MV-4-11 (cell line): ENCODE measurements at regions not wholly inside any gene's neighbourhood (a gene's known extent, or its start where the extent isn't known, plus 50 kb on each side); places are given as distances from the start of the nearest gene placed in this dataset.
"Not testable (repeated sequence)": the region's sequence is repeated elsewhere in the genome, so short reads cannot be mapped to it uniquely, and the experiment has no call there.

Experiments used
- DNase-seq: peaks from one replicate; lab custom pipeline; 2025; lab: John Stamatoyannopoulos, UW

DNA sequence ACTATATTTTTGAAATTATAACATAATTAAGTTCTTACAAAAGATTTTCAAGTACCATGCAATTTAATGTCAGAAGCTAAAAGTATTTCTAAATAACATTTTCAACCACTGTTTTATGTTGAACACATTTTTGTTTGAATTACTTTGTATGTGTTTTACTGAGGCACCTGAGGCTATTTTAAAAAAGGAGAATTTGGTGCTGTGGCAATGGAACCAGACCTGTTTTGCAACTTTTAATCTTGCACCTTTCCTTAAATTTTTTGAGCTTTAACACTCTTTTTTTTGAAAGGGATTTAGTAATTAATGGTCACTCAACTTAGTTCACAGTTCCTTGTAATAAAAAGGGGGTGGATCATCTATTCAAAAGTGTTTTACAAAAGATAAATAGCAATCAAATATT lies 561.6 kb downstream of the ZBBX start:
- no peak for DNase-seq

DNA sequence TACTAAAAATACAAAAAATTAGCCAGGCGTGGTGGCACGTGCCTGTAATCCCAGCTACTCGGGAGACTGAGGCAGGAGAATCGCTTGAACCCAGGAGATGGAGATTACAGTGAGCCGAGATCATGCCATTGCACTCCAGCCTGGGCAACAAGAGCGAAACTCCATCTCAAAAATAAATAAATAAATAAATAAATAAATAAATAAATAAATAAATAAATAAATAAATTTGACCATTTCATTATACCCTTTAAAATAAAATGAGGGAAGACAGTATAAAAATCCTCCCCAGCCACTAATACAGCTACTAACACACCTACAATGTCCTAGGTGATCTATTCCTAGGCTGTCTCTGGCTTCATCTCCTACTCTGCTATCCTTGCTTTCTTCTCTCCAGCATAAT lies 562.8 kb downstream of the ZBBX start:
- DNase-seq: not testable (repeated sequence)

DNA sequence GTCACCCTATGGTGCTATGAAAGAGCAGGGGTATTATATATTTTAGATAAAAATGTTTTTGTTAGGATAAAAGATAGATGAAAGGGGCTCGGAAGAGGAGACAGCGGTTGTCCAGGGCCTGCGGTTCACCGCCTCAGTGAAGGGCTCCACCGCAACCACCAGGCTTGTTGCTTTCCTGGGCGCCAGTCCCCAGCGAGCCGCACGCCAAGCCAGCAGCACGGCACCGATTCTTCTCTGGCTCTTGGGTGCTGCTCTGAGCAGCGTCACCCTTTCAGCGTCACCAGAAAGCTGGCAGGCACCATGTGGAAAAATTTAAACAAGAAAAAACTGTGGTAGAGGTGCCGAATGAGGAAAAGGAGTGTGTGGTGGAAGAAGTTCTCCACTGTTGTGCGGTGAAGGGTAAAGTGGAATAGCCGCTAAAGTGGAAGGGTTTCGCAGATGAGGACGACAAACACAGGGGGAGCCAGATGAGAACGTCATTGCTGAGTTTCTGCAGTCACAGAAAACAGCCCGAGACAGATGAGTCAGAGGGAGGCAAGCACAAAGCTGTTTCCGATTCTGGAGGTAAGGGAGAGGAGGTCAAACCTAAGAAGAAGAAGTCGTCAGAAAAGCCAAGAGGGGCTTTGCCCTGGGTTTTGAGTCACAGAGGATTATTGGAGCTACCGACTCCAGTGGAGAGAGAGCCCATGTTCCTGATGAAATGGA lies 569.2 kb downstream of the ZBBX start:
- no peak for DNase-seq

DNA sequence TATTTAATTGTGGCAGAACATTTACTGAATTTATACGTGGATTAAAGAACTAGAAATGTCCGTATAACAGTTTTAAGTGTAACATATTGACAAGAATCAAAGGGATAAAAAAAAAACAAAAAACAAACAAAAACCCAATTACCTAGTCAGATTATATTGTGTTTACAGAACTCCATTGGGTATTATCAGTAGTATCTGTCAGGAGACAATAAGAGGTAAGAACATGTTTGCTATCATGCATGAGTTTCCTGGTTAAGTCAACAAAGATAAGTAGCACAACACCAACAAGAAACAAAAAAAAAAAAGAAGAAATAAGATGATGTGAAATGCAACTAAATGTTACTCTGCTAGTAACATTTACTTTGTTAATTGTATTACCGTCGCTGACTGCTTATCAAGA lies 570.6 kb downstream of the ZBBX start:
- DNase-seq: no peak

DNA sequence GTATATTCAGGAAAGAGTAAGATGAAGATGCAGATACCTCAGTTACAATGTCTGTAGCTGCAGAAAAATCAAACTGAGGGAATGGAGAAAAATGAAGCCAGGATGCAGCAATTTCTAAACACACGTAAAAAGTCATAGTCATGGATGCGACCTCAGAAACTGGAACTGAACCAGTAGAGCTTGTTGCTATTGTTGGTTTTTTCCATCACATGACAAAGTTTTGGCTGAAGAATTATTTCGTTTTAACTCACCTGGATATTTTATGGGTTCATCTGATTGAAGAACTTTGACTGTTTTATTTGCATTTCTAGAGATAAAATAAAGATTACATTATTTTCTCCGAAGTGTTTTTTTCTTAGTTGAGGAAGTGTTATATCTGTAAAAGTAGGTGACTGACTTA lies 591.2 kb downstream of the ZBBX start:
- DNase-seq: no peak

DNA sequence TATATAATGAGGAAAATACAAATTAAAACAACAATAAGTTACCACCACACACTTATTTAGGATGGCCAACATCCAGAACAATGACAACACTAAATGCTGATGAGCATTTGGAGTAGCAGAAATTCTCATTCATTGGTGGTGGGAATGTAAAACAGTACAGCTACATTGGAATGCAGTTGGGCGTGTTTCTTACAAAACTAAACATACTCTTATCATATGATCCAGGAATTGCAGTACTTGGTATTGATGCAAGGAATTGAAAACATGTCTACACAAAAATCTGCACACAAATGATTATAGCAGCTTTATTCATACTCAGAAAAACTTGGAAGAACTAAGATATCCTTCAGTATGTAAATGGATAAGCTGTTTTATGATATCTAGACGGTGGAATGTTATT lies 594.2 kb downstream of the ZBBX start:
- no peak for DNase-seq

DNA sequence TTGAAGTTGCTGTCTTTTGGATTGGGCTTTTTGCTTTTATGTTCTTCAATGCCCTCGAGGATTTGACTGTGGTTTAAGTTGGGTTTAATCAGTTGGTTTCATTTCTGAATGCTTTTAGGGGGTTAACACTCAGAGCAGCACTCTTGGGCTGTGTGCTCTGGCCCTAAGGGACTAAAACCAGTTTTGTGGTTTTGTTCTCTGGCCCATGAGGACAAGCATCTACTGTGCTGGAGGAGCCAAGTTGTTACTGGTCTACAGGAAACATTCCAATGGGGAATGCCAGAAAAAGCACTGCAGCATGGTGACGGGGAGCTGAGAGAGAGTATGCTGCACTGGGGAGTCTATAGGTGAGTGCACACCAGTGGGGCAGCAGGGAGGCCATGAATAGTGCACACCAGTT lies 596.9 kb downstream of the ZBBX start:
- DNase-seq: no peak

DNA sequence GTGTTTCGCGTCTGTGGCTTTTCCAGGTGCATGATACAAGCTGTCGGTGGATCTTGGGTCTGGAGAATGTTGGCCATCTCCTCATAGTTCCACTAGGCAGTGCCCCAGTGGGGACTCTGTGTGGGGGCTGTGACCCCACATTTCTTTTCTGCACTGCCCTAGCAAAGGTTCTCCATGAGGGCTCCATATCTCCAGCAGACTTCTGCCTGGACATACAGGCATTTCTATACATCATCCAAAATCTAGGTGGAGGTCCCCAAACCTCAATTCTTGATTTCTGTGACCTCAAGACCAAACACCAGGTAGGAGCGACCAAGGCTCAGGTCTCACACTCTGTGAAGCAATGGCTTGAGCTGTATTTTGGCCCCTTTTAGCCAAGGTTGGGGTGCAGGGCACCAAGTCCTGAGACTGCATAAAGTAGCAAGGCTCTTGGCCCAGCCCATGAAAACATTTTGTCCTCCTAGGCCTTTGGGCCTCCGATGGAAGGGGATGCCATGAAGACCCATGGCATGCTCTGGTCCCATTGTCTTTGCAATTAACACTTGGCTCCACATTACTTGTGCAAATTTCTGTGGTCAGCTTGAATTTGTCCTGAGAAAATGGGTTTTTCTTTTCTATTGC lies 615.3 kb downstream of the ZBBX start:
- no peak for DNase-seq

DNA sequence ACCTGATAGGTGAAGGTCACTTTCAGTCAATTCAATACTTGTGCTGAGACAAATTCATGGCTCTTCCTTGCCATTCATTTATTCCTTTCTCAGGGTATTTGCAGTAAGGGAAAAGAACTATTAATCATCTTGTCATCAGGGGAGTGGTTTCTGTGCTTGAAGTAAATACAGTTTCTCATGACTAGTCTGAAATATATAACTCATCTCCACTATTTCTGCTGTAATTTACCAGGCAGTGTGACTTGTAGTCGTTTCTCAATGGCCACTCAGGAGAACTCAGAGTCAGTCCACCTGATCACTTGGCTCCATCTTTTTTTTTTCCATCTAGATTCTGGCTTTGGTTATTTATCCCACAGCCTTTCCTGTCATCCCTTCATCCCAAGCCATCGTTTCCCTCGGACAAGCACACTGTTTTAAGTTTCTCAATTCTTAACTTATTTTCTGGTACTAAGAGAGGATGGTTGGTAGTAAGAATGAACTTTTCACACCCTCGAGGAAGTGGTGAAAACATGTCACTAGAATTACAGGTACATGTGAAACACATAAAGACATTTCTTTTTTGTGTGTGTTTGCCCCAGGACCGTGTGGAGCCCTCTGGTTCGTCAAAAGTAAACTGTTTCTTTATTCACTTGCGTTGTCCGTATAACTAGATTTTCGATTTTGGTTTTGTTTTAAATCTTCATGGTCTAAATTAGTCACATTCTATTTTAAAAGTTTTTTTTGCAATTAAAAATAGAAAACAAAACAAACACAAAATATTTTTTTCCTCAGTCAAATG lies 620.2 kb downstream of the ZBBX start:
- DNase-seq: no peak

DNA sequence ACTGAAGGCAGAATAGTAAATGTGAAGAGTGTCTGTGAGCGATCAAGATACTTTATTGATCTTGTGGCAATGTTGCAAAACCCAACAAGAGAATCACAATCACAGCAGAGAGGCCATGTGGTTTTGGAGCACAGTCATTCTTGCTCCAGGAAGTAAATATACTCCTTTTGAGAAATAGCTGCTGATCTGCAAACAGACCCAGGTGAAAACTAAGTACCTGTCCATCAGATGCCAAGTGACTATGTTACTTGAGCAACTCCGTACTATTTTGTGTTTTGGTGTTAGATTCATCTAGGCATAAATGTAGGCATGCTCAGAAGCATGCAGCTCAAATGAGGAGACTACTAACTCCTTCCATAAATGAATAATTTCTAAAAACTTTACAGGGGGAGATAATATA lies 627.9 kb downstream of the ZBBX start:
- no peak for DNase-seq

DNA sequence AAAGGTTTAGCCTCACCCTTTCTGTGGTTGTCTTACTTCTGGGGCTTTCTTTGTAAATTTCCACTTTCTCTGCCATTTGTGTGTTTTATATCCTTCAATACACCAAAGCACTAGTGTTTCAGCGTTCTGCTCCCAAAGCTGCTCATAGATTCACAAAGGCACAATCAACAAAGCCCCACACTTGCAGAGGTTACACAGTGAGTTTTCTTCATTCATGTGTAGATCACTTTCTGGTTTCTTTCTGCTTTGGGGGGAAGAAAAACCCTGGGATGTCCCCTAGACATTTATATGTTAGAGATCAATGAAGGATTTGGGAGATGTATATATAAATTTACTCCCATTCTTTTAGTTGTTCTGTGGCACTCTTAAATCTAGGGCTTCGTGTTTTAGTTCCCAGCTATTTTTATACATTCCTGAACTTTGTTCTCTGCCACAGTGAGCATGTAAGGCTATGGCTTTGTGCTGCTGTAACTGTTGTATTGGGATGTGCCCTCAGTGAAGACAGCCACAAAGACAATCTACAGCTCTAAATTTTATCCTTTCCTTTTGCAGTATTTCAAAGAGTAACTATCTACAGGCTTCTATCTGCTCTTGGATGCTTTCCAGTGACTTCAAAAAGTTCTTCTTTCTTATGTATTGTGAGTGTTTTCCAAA lies 636.5 kb downstream of the ZBBX start:
- DNase-seq: no peak

DNA sequence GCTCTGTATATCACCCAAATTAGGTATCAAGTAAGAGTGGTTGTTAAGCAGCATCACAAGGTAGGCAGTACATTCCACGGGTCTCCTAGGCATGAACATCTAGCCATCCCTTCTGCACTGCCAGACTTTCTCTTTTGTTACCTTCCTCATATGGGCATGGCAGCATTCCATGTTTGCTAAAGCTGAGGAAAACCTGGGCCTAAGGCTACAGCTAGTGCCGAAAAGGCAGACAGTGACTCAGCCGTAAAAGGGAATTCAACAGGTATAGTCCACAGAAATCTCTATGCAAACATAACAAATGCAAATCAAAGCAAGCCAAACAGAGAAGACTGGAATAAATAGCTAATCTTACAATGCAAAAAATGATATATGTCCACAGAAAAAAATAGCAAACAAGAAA lies 645.4 kb downstream of the ZBBX start:
- DNase-seq: no peak

DNA sequence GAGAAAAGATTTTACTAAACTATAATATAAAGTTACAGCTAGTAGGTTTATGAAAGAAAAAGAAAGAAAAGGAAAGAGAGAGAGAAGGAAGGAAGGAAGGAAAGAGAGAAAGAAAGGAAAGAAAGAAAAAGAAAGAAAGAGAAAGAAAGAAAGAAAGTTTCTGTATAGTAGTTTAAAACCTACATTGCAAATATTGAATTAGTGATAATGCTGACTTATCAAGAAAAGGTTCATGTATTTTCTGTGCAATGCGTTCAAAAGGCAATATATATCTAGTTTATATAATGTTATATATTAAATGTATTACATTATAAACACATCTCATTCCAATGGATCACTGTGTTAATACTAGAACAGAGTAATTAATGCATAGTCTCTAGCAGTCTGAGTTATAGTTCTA lies 648.4 kb downstream of the ZBBX start:
- DNase-seq: no peak

DNA sequence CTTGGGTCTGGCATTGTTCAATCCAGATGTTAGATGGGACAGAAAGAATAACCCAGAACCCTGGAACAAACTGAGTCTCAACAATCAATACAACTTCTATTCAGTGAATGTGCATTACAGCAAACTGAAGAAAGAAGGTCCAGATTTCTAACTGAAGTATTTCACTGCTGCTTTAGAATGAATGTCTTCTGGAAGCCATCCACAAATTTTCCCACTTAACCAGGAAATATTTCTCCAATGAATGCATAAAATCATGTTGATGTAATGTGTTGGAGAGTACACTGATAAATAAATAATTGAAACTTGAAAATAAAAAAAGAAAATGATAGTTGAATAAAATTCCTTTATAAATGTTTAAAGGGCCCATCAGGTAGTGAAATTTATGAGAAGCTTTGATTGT lies 658.6 kb downstream of the ZBBX start:
- no peak for DNase-seq

DNA sequence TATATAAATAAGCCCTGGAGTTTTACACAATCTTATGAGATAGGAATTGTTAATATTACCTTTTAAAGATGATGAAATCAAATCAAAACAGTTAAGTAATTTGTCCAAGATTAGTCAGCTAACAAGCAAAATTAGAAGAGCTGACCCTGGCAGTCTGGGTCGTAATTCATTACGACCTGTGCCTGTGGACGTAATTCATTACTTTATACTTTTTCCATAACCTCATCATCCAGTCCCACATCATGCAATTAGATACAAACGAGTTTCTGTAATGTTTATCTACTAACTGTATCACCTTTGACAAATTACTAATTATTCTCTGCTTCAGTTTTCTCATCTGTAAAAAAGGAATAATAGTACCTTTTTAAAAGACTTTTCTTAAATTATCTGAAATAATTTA lies 665.9 kb downstream of the ZBBX start:
- DNase-seq: no peak

DNA sequence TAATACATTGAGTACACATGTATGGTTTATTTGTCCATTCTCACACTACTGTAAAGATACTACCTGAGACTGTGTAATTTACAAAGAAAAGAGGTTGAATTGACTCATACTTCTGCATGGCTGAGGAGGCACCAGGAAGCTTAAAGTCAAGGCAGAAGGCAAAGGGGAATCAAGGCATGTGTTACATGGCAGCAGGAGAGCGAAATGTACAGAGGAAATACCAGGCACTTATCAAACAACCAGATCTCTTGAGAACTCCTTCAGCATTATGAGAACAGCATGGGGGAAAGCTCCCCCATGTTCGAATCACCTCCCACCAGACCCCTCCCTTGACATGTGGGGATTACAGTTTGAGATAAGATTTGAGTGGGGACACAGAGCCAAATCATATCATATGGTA lies 666.3 kb downstream of the ZBBX start:
- DNase-seq: no peak

DNA sequence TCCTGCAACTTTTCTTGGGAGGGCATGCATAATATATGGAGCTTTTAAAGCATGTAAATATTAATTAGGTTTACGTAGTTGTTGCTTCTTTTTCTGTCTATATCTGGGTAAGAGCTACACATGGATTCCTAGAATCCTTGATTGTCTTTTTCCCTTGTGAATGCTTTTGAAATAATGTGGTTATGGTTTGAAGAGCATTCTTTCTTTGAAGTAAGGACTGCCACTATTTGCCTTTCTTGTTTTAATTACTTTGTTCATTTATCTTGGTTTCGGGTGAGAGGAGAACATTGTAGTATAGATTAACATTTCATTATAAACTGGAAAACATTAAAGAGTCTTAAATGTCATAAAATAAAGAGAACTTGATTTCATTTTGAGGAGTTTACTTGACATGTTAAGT lies 674.0 kb downstream of the ZBBX start:
- DNase-seq: no peak

DNA sequence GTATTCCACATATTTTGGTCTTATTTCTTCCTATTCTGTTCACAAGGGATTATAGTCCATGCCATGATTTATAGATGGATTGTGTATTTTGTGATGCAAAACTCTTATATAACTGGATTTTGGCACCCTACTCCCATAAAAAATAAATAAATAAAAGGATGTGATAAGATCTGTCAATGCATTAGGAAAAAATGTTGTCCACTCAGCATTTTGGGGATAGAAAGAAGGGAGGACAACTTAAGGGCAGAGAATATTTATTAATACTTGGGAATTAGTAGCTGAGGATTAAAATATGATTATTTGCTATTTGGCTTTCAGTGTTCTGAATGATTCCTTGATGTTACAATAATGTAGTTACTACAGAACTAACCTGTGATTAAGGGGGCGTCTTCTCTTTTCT lies 682.6 kb downstream of the ZBBX start:
- DNase-seq: no peak

DNA sequence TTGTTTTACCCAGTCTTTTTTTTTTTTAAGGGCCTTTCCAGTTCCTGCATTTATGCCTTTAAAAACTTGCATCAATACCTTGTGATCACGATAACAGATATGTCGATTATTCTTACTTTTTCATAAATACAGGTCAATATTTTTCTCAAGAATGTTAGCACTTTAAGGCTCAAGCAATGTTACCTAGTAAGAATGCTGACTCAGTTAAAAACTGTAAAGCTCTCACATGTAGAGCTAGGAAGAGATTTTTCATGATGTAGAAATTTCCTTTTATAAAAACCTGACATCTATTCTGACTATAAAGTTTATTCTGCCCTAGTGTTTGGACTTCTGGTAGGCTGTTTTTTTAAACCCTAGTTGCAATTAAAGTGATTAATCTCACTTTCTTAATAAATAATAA lies 684.0 kb downstream of the ZBBX start:
- no peak for DNase-seq

DNA sequence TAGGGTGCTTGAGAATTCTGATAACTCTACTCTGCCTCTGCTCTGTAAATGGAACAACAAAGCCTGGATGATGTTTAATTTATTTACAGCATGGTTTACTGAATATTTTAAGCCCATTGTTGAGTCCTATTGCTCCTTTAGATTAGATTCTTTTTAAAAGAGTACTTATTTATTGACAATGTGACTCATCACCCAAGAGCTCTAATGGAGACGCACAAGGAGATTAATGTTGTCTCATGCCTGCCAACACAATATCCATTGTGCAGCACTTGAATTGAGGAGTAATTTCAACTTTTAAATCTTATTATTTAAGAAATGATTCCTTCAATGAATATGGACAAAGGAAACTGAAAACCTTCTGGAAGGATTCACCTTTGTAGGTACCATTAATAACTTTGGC lies 691.4 kb downstream of the ZBBX start:
- no peak for DNase-seq

DNA sequence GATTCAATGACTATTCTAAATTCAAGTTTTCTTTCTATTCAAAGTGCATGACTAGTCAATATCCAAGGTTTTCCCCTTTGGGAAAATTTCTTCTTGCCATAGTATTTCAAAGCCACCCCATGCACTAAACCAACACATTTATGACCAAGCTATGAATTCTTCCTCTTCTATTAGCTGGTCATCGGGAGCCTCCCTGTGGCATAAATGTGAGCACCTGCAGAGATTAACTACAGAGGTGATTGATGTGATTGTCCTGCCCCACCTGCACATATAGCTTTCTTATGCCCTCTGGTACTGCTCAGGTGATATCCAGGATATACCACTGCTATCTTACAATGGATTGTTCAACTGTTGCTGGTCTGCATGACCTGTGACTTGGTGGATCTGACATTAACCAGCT lies 694.9 kb downstream of the ZBBX start:
- no peak for DNase-seq

DNA sequence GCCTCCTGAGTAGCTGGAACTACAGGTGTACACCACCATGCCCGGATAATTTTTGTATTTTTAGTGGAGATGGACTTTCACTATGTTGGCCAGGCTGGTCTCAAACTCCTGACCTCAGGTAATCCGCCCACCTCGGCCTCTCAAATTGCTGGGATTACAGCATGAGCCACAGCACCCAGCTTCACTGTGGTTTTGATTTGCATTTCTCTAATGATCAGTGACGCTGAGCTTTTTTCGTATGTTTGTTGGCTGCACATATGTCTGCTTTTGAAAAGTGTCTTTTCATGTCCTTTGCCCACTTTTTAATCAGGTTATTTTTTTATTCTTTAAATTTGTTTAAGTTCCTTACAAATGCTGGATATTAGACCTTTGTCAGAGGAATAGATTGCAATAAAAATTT lies 696.0 kb downstream of the ZBBX start:
- DNase-seq: not testable (repeated sequence)

DNA sequence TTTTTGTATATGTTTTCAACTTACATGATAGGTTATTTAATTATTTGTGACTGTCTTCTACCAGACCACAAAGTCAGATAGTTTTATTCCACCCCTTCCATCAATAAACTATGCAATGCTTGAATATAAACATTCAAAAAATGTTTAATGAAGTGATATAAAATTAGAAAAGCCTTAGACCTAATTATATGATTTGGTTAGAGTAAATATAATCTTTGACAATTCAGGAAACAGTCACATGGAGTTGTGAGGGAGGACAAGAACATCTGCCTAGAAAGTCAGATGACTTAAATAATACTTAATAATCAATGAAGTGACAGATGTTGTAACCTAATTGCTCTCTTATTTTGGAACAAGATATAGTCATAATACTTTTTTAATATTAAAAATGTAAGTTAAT lies 710.3 kb downstream of the ZBBX start:
- DNase-seq: no peak
